SH-SY5Y (cell line): ENCODE measurements at regions not wholly inside any gene's neighbourhood (a gene's known extent, or its start where the extent isn't known, plus 50 kb on each side); places are given as distances from the start of the nearest gene placed in this dataset.

Experiments
- GATA2 ChIP-seq: IDR thresholded peaks from 2 replicates; pipeline ENCODE4 v1.6.1; 2011; ENCODE audit warnings: mild to moderate bottlenecking, low read depth, low read length
- GATA3 ChIP-seq: IDR thresholded peaks from 2 replicates; pipeline ENCODE4 v1.6.1; 2011; ENCODE audit warnings: low read depth, mild to moderate bottlenecking, low read length, moderate library complexity

GRCh38 chr3:150267288-150267687 is 140.8 kb upstream of the TSC22D2 start:
- TF ChIP-seq GATA2 (no peak), GATA3 (no peak)
